OCI-LY7 (cell line): ENCODE measurements at regions not wholly inside any gene's neighbourhood (a gene's known extent, or its start where the extent isn't known, plus 50 kb on each side); places are given as distances from the start of the nearest gene placed in this dataset.

Experiments used
- EZH2phosphoT487 ChIP-seq: fragments of 200-600 bp; sonication (generic); IDR thresholded peaks from 2 replicates; pipeline ENCODE4 v1.6.1; 2018; ENCODE audit warnings: low read depth, borderline replicate concordance, mild to moderate bottlenecking, mixed run types, antibody characterized with exemption, low read length, moderate library complexity, mixed read lengths
- TF ChIP-seq, protein P1 (sequence below): fragments of 200-600 bp; sonication (generic); conservative IDR thresholded peaks from 2 replicates; pipeline ENCODE4 v1.5.1; 2014; ENCODE audit warnings: mild to moderate bottlenecking, antibody characterized with exemption, low read length, moderate library complexity, mixed read lengths

DNA sequence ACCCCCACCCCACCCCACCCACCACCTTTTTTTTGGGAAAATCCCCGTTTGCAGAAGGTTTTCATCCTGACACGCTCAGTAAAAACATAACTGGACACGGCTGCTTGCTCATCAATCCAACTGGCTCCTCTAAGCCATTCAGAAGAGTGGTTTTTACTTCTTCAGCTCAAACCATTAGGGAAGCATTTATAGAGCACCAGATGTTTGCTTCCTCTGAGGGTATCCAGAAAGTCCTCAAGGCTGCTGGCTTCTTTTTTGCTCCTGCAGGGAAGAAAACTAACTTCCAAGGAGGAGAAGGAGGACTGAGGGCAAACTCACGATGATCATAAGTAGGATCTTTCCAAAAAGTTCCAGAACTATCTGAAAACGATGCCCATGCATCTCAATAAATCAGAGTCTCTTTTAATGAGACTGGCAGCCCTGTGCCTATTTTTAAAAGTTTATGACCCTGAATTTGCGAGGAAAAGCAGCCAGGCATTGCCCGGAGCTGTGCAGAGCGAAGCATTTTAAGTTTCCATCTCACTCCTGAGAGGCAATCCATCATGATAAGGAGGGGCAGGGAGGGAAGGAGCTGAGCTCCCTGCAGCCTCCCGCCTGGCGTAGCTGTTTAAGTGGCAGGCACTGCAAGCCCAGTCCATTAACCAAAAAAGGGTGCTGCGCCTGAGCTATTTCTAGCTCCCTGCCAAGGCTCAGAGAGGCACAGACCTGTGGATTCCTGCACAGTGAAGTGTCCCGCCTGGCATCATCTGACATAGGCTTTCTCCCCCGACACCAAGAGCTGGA is 146.3 kb upstream of the FOXF1 start:
- TF ChIP-seq, protein P1, sequence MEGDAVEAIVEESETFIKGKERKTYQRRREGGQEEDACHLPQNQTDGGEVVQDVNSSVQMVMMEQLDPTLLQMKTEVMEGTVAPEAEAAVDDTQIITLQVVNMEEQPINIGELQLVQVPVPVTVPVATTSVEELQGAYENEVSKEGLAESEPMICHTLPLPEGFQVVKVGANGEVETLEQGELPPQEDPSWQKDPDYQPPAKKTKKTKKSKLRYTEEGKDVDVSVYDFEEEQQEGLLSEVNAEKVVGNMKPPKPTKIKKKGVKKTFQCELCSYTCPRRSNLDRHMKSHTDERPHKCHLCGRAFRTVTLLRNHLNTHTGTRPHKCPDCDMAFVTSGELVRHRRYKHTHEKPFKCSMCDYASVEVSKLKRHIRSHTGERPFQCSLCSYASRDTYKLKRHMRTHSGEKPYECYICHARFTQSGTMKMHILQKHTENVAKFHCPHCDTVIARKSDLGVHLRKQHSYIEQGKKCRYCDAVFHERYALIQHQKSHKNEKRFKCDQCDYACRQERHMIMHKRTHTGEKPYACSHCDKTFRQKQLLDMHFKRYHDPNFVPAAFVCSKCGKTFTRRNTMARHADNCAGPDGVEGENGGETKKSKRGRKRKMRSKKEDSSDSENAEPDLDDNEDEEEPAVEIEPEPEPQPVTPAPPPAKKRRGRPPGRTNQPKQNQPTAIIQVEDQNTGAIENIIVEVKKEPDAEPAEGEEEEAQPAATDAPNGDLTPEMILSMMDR: no peak
- no peak for TF ChIP-seq EZH2phosphoT487
